Loucy (cell line): ENCODE measurements at regions not wholly inside any gene's neighbourhood (a gene's known extent, or its start where the extent isn't known, plus 50 kb on each side); places are given as distances from the start of the nearest gene placed in this dataset.

ENCODE experiments used
- CTCF ChIP-seq: fragments of 200-600 bp; sonication (generic); conservative IDR thresholded peaks from 2 replicates; pipeline ENCODE4 v1.5.1; 2014; ENCODE audit warnings: mild to moderate bottlenecking, antibody characterized with exemption, low read length
- EZH2phosphoT487 ChIP-seq: fragments of 200-600 bp; IDR thresholded peaks from 2 replicates; pipeline ENCODE4 v1.6.1; 2018; ENCODE audit warnings: antibody characterized with exemption, mild to moderate bottlenecking, moderate library complexity, borderline replicate concordance

GRCh38 chr15:31440754-31441311 lies 114.2 kb downstream of the KLF13 start:
- TF ChIP-seq CTCF (no peak), EZH2phosphoT487 (no peak)
